ENCODE measurements at regions not wholly inside any gene's neighbourhood (a gene's known extent, or its start where the extent isn't known, plus 50 kb on each side); places are given as distances from the start of the nearest gene placed in this dataset.

DNA sequence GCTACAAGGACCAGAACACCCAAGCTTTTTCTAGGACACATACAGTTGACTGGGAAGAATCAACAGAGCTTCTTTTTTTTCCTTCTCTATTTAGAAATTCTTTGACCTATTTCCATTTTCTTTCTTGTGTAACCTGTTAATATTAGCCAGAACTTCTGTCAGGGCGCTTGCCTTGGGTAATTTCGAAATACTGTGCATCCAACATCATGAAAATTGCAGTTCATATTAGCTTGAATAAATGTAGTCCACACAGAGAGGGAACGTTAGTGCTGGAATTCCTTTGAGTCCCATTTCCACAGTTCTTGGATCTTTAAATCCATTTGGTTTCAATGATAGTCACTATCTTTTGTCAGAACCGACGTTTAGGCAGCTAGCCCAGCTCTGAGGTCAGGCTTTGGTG lies 141.8 kb downstream of the MXRA5 start:
- H3K23me2 ChIP-seq (ENCODE audit: insufficient read length, low read depth, low read length, poor library complexity, severe bottlenecking) = no peaks in the 10 kb centered on the region
- H2BK20ac ChIP-seq (ENCODE audit: low read depth, low read length, poor library complexity, severe bottlenecking) = no peak overlapping the region
- no peak overlapping the region for H3K23ac ChIP-seq (ENCODE audit: insufficient read length, low read depth, low read length)
- Mint-ChIP-seq H3K4me1 (no peaks in the 10 kb centered on the region), H3K27me3 (ENCODE audit: low read depth) (peaks cover 2% of the 10 kb centered on the region; the same call in 1 of the 2 replicates), H3K9me3 (peaks cover 3 to 4% of the 10 kb centered on the region in 2 experiments; a peak in 3 of 5 replicates), H3K36me3 (ENCODE audit: insufficient read depth in 1 of 3, low read depth in 3 of 3) (0 out of 7 replicates have a peak, but pooled peaks cover 0 to under 1% (median 0%) of the 10 kb centered on the region in 3 experiments), H3K4me3 (no peak overlapping the region), H3K27ac (no peak overlapping the region)
- no peaks in the 10 kb centered on the region for H3K4me1 ChIP-seq (ENCODE audit: insufficient read depth, low read length)
- H3K4ac ChIP-seq (ENCODE audit: low read depth, low read length) = no peak overlapping the region
- H3K79me2 ChIP-seq (ENCODE audit: insufficient read depth, low read length) = no peaks in the 10 kb centered on the region
- no CpG with 5 or more reads among the region's 5 CpGs for WGBS (ENCODE audit: extremely low coverage, insufficient read length, low lambda C conversion rate)
- H4K20me1 ChIP-seq (ENCODE audit: control insufficient read depth, insufficient read depth, insufficient read length) = no peaks in the 10 kb centered on the region
- H3K79me1 ChIP-seq (ENCODE audit: insufficient read depth, low read depth, low read length, poor library complexity, severe bottlenecking) = no peaks in the 10 kb centered on the region
- no peak overlapping the region for H4K5ac ChIP-seq (ENCODE audit: insufficient read length, low read depth, low read length)
- H3K4me2 ChIP-seq (ENCODE audit: insufficient read depth, insufficient read length, low read length) = no peak overlapping the region
- no peak overlapping the region for H3K14ac ChIP-seq (ENCODE audit: insufficient read depth, low read length)
- H3K56ac ChIP-seq (ENCODE audit: insufficient read length, low read depth, low read length) = no peak overlapping the region
- H3K9me3 ChIP-seq (ENCODE audit: control insufficient read depth, low read depth, low read length) = no peaks in the 10 kb centered on the region
- H2BK15ac ChIP-seq (ENCODE audit: low read depth, low read length) = no peak overlapping the region
- H2BK5ac ChIP-seq (ENCODE audit: insufficient read length, low read length) = no peak overlapping the region
- H4K91ac ChIP-seq (ENCODE audit: insufficient read length, low read depth, low read length) = no peak overlapping the region
- no peak overlapping the region for H2BK12ac ChIP-seq (ENCODE audit: insufficient read length, low read depth, low read length)
- no peak overlapping the region for H3T11ph ChIP-seq (ENCODE audit: low read length)
- no peak overlapping the region for H3K27ac ChIP-seq (ENCODE audit: insufficient read length, low read depth, low read length)
- no peak for DNase-seq
- H4K8ac ChIP-seq (replicated peaks; ENCODE audit: insufficient read length, low read depth, low read length) = no peak overlapping the region
- TF ChIP-seq CTCF (conservative IDR thresholded peaks at IDR 0.05) = no peak
- H2BK120ac ChIP-seq (ENCODE audit: low read depth, low read length, poor library complexity, severe bottlenecking) = no peak overlapping the region
- no peak overlapping the region for H3K18ac ChIP-seq (ENCODE audit: insufficient read length, low read depth, low read length)
- H3K27me3 ChIP-seq (ENCODE audit: insufficient read depth, low read length) = no peaks in the 10 kb centered on the region
- no peak overlapping the region for H2AFZ ChIP-seq (ENCODE audit: low read length)
- H3K9ac ChIP-seq (ENCODE audit: extremely low read depth, insufficient read length, low read length) = no peak overlapping the region
- no peak overlapping the region for H2AK5ac ChIP-seq (ENCODE audit: insufficient read length, low read length)
